T-cell (primary cell): ENCODE measurements at regions not wholly inside any gene's neighbourhood (a gene's known extent, or its start where the extent isn't known, plus 50 kb on each side); places are given as distances from the start of the nearest gene placed in this dataset.

Experiments
- ATAC-seq, 4 experiments: fragments of 200-7000 bp in 3 of 4; fragments of 150-1000 bp in 1 of 4; cut with Tn5 transposase; replicated peaks in 1 of 4; 1 replicate in 3 of 4; 2 replicates in 1 of 4; pipeline ENCODE4 v1.10.0; 2021; ENCODE audit warnings: moderate library complexity in 3 of 4, mild to moderate bottlenecking in 2 of 4, moderate number of reproducible peaks in 1 of 4
- CTCF ChIA-PET, 2 donors: fragments of 300-600 bp; sonication (Branson Sonifier 250); formaldehyde crosslinking; loops; one replicate each; lab custom pipeline; 2022; ENCODE audit warnings: antibody characterized with exemption in 2 of 2; lab: Charles Lee
- POLR2A ChIA-PET, 2 donors: fragments of 300-600 bp; sonication (Branson Sonifier 250); formaldehyde crosslinking; loops; one replicate each; lab custom pipeline; 2022; ENCODE audit warnings: antibody characterized with exemption in 2 of 2; lab: Charles Lee
- DNase-seq, 35 experiments: peaks; one replicate each; pipeline versions ENCODE4 v3.0.0 to v3.0.0-alpha.2; 2013 to 2023
- H3K27ac ChIP-seq: one replicate; pipeline ENCODE4 v1.5.1; 2013; ENCODE audit warnings: low read length
- H3K27me3 ChIP-seq, 2 experiments: replicated peaks in 1 of 2; 1 replicate in 1 of 2; 2 replicates in 1 of 2; pipeline versions ENCODE4 v1.6.1 to v1.7.0; 2013; ENCODE audit warnings: low read length in 1 of 2, mixed read lengths in 1 of 2; ENCODE audit not compliant: control insufficient read depth in 2 of 2, insufficient read depth in 2 of 2; ENCODE audit errors: extremely low read depth in 1 of 2
- H3K36me3 ChIP-seq, 2 donors: 1 replicate in 1 of 2; 2 replicates in 1 of 2; pipeline versions ENCODE4 v1.6.1 to v1.7.0; 2013; ENCODE audit warnings: low read length in 1 of 2; ENCODE audit not compliant: control insufficient read depth in 2 of 2, insufficient read depth in 1 of 2; ENCODE audit errors: extremely low read depth in 1 of 2
- H3K4me1 ChIP-seq, 2 experiments: 1 replicate in 1 of 2; 2 replicates in 1 of 2; pipeline versions ENCODE4 v1.6.1 to v1.7.0; 2013; ENCODE audit warnings: low read length in 2 of 2, mixed read lengths in 1 of 2; ENCODE audit not compliant: insufficient read depth in 2 of 2, control insufficient read depth in 1 of 2; ENCODE audit errors: extremely low read depth in 1 of 2
- H3K4me3 ChIP-seq, 2 donors: 1 replicate in 1 of 2; 2 replicates in 1 of 2; pipeline versions ENCODE4 v1.5.1 to v1.7.0; 2013; ENCODE audit warnings: mild to moderate bottlenecking in 2 of 2, low read length in 1 of 2, moderate library complexity in 1 of 2; ENCODE audit not compliant: control insufficient read depth in 1 of 2; ENCODE audit errors: extremely low read depth in 1 of 2
- H3K9me3 ChIP-seq: 2 replicates; pipeline ENCODE4 v1.7.0; 2013
- H3K27ac Mint-ChIP-seq, 2 donors: one replicate each; pipeline ENCODE4 v1.8.0; 2020 to 2021; ENCODE audit warnings: mild to moderate bottlenecking in 2 of 2, mixed read lengths in 2 of 2
- H3K27me3 Mint-ChIP-seq, 2 donors: one replicate each; pipeline ENCODE4 v1.8.0; 2021 to 2022; ENCODE audit warnings: mixed read lengths in 2 of 2
- H3K36me3 Mint-ChIP-seq: one replicate; pipeline ENCODE4 v1.8.0; 2021; ENCODE audit warnings: mixed read lengths
- H3K4me1 Mint-ChIP-seq, 3 donors: one replicate each; pipeline ENCODE4 v1.8.0; 2020 to 2022; ENCODE audit warnings: mixed read lengths in 3 of 3, mild to moderate bottlenecking in 1 of 3
- H3K4me3 Mint-ChIP-seq, 3 donors: one replicate each; pipeline ENCODE4 v1.8.0; 2020 to 2022; ENCODE audit warnings: mild to moderate bottlenecking in 3 of 3, mixed read lengths in 3 of 3, moderate library complexity in 3 of 3
- H3K9me3 Mint-ChIP-seq, 3 donors: one replicate each; pipeline ENCODE4 v1.8.0; 2020 to 2022; ENCODE audit warnings: mixed read lengths in 3 of 3
- WGBS: methylation state at CpG from one replicate; pipeline ENCODE4 v1.1.5; 2013; ENCODE audit warnings: missing lambda C conversion rate; ENCODE audit not compliant: insufficient coverage; 5-methylcytosine and 5-hydroxymethylcytosine counted together

- no CpG with 5 or more reads among the region's 2 CpGs for WGBS
- no peak for DNase-seq
- peaks cover 0 to 13% of the 10 kb centered on the region in 2 donors for H3K27me3 Mint-ChIP-seq
- ChIA-PET CTCF (no interaction called here), POLR2A (no interaction called here)
- H3K36me3 ChIP-seq, result no peaks in the 10 kb centered on the region
- no peak overlapping the region for H3K4me3 ChIP-seq
- no peak overlapping the region for H3K4me3 Mint-ChIP-seq
- H3K9me3 Mint-ChIP-seq, result no peaks in the 10 kb centered on the region
- no peak for ATAC-seq
- no peaks in the 10 kb centered on the region for H3K27me3 ChIP-seq
- no peaks in the 10 kb centered on the region for H3K4me1 ChIP-seq
- no peaks in the 10 kb centered on the region for H3K36me3 Mint-ChIP-seq
- no peaks in the 10 kb centered on the region for H3K4me1 Mint-ChIP-seq
- H3K27ac ChIP-seq, result no peak overlapping the region
- H3K9me3 ChIP-seq, result no peaks in the 10 kb centered on the region
- no peak overlapping the region for H3K27ac Mint-ChIP-seq
These were observed 136.6 kb upstream of the ATP6AP2 start for GRCh38 chrX:40444133-40444532.

GRCh38 chrX:40440866-40441265, 139.9 kb upstream of the ATP6AP2 start:
- ATAC-seq, result no peak

GRCh38 chrX:40439625-40440532, 140.9 kb upstream of the ATP6AP2 start:
- no peak overlapping the region for H3K4me3 ChIP-seq
- H3K4me3 Mint-ChIP-seq, result no peak overlapping the region
- ATAC-seq (no peak), DNase-seq (no peak)
- H3K9me3 Mint-ChIP-seq, result no peaks in the 10 kb centered on the region
- H3K27ac ChIP-seq, result no peak overlapping the region
- no peak overlapping the region for H3K27ac Mint-ChIP-seq
- no peaks in the 10 kb centered on the region for H3K36me3 ChIP-seq
- H3K27me3 Mint-ChIP-seq, result peaks cover 0 to 28% of the 10 kb centered on the region in 2 donors
- H3K4me1 ChIP-seq, result no peaks in the 10 kb centered on the region
- ChIA-PET POLR2A (no interaction called here), CTCF (no interaction called here)
- H3K27me3 ChIP-seq, result no peaks in the 10 kb centered on the region
- 93% methylated on average over 2 of the region's 9 CpGs for WGBS
- H3K4me1 Mint-ChIP-seq, result no peaks in the 10 kb centered on the region
- H3K9me3 ChIP-seq, result no peaks in the 10 kb centered on the region
- H3K36me3 Mint-ChIP-seq, result no peaks in the 10 kb centered on the region

More at GRCh38 chrX:40440866-40441265, 139.9 kb upstream of the ATP6AP2 start:
- Histone ChIP-seq H3K9me3 (no peaks in the 10 kb centered on the region), H3K27me3 (no peaks in the 10 kb centered on the region), H3K27ac (no peak overlapping the region), H3K4me1 (no peaks in the 10 kb centered on the region), H3K4me3 (no peak overlapping the region), H3K36me3 (no peaks in the 10 kb centered on the region)
- POLR2A ChIA-PET, result no interaction called here
- no peak overlapping the region for H3K27ac Mint-ChIP-seq
- no peaks in the 10 kb centered on the region for H3K4me1 Mint-ChIP-seq
- no peaks in the 10 kb centered on the region for H3K36me3 Mint-ChIP-seq
- CTCF ChIA-PET, result no interaction called here
- no peak overlapping the region for H3K4me3 Mint-ChIP-seq
- no peak for DNase-seq
- no peaks in the 10 kb centered on the region for H3K9me3 Mint-ChIP-seq
- peaks cover 0 to 22% of the 10 kb centered on the region in 2 donors for H3K27me3 Mint-ChIP-seq
- no CpG with 5 or more reads among the region's 3 CpGs for WGBS

- ATAC-seq, result no peak
- ChIA-PET CTCF (no interaction called here), POLR2A (no interaction called here)
- Histone ChIP-seq H3K27me3 (no peaks in the 10 kb centered on the region), H3K4me3 (no peak overlapping the region), H3K9me3 (no peaks in the 10 kb centered on the region), H3K27ac (no peak overlapping the region), H3K36me3 (no peaks in the 10 kb centered on the region), H3K4me1 (no peaks in the 10 kb centered on the region)
- DNase-seq, result no peak
- Mint-ChIP-seq H3K27me3 (peaks cover 0 to 23% of the 10 kb centered on the region in 2 donors), H3K9me3 (no peaks in the 10 kb centered on the region), H3K4me1 (no peaks in the 10 kb centered on the region), H3K4me3 (no peak overlapping the region), H3K27ac (no peak overlapping the region), H3K36me3 (no peaks in the 10 kb centered on the region)
- WGBS, result no CpG with 5 or more reads among the region's 4 CpGs
These were observed 143.4 kb upstream of the ATP6AP2 start for GRCh38 chrX:40437348-40437747.

- ChIA-PET CTCF (interaction anchor here in 1 of 2 donors (0.7 kb wide), 1 partner anchor 1172 kb away, joined by 3 read pairs; no protein-coding TSS in a partner anchor), POLR2A (no interaction called here)
- WGBS, result 100% methylated on average over 4 of the region's 14 CpGs
- Histone ChIP-seq H3K27ac (no peak overlapping the region), H3K36me3 (no peaks in the 10 kb centered on the region), H3K27me3 (no peaks in the 10 kb centered on the region), H3K9me3 (no peaks in the 10 kb centered on the region), H3K4me1 (no peaks in the 10 kb centered on the region), H3K4me3 (no peak overlapping the region)
- Mint-ChIP-seq H3K4me3 (no peak overlapping the region), H3K27me3 (peaks cover 0 to 15% of the 10 kb centered on the region in 2 donors), H3K4me1 (no peaks in the 10 kb centered on the region), H3K9me3 (peaks cover 0 to 5% (median 0%) of the 10 kb centered on the region in 3 donors), H3K36me3 (no peaks in the 10 kb centered on the region), H3K27ac (no peak overlapping the region)
- no peak for ATAC-seq
- DNase-seq, result no peak
These were observed 145.8 kb upstream of the ATP6AP2 start for GRCh38 chrX:40434947-40435346.

GRCh38 chrX:40434443-40434842, 146.3 kb upstream of the ATP6AP2 start:
- CTCF ChIA-PET, result no interaction called here
- peaks cover 0 to 5% (median 0%) of the 10 kb centered on the region in 3 donors for H3K9me3 Mint-ChIP-seq
- Histone ChIP-seq H3K36me3 (no peaks in the 10 kb centered on the region), H3K27ac (no peak overlapping the region), H3K4me3 (no peak overlapping the region), H3K27me3 (no peaks in the 10 kb centered on the region), H3K9me3 (no peaks in the 10 kb centered on the region), H3K4me1 (no peaks in the 10 kb centered on the region)
- no peaks in the 10 kb centered on the region for H3K4me1 Mint-ChIP-seq
- no peak overlapping the region for H3K4me3 Mint-ChIP-seq
- POLR2A ChIA-PET, result no interaction called here
- H3K27ac Mint-ChIP-seq, result no peak overlapping the region
- H3K27me3 Mint-ChIP-seq, result peaks cover 0 to 15% of the 10 kb centered on the region in 2 donors
- DNase-seq (no peak), ATAC-seq (no peak)
- WGBS, result 81% methylated on average over 5 of the region's 6 CpGs
- H3K36me3 Mint-ChIP-seq, result no peaks in the 10 kb centered on the region
